HepG2 (cell line): ENCODE measurements at regions not wholly inside any gene's neighbourhood (a gene's known extent, or its start where the extent isn't known, plus 50 kb on each side); places are given as distances from the start of the nearest gene placed in this dataset.

ENCODE experiments used
- FOXA3 ChIP-seq: IDR thresholded peaks from 2 replicates; pipeline ENCODE4 v1.6.1; 2016; ENCODE audit warnings: missing genetic modification reagents, missing compliant biosample characterization
- MAF1 ChIP-seq: sonication (generic); formaldehyde crosslinking; IDR thresholded peaks from 2 replicates; pipeline ENCODE4 v1.5.0; 2020; ENCODE audit warnings: missing genetic modification reagents, borderline replicate concordance
- POLR2A ChIP-seq, 2 experiments: IDR thresholded peaks; 2 replicates each; pipeline ENCODE4 v1.6.1; 2011; ENCODE audit warnings: low read depth in 2 of 2, low read length in 2 of 2, mild to moderate bottlenecking in 1 of 2, moderate library complexity in 1 of 2; ENCODE audit not compliant: insufficient read depth in 1 of 2
- TAF1 ChIP-seq: sonication (generic); formaldehyde crosslinking; IDR thresholded peaks from 2 replicates; pipeline ENCODE4 v1.4.0; 2020; ENCODE audit warnings: missing genetic modification reagents
- TF ChIP-seq, protein P1 (sequence below): sonication (generic); formaldehyde crosslinking; IDR thresholded peaks from 2 replicates; pipeline ENCODE4 v1.5.0; 2020; ENCODE audit warnings: mild to moderate bottlenecking, missing genetic modification reagents, moderate library complexity

GRCh38 chr9:135349212-135350002 is 130.2 kb upstream of the PPP1R26 start:
- TF ChIP-seq FOXA3 (CRISPR knock-in tag) (no peak), POLR2A (IDR thresholded peaks at IDR 0.05; ENCODE audit: insufficient read depth in 1 of 2, low read depth in 2 of 2, low read length in 2 of 2) (no peak), TAF1 (no peak), MAF1 (no peak)
- TF ChIP-seq, protein P1, sequence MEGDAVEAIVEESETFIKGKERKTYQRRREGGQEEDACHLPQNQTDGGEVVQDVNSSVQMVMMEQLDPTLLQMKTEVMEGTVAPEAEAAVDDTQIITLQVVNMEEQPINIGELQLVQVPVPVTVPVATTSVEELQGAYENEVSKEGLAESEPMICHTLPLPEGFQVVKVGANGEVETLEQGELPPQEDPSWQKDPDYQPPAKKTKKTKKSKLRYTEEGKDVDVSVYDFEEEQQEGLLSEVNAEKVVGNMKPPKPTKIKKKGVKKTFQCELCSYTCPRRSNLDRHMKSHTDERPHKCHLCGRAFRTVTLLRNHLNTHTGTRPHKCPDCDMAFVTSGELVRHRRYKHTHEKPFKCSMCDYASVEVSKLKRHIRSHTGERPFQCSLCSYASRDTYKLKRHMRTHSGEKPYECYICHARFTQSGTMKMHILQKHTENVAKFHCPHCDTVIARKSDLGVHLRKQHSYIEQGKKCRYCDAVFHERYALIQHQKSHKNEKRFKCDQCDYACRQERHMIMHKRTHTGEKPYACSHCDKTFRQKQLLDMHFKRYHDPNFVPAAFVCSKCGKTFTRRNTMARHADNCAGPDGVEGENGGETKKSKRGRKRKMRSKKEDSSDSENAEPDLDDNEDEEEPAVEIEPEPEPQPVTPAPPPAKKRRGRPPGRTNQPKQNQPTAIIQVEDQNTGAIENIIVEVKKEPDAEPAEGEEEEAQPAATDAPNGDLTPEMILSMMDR, result no peak
